OCI-LY3 (cell line): ENCODE measurements at regions not wholly inside any gene's neighbourhood (a gene's known extent, or its start where the extent isn't known, plus 50 kb on each side); places are given as distances from the start of the nearest gene placed in this dataset.

Experiments used
- CTCF ChIP-seq: fragments of 200-600, 300-600 bp; sonication (generic); IDR thresholded peaks from 2 replicates; pipeline ENCODE4 v1.5.1; 2014; ENCODE audit warnings: antibody characterized with exemption, low read length, low read depth
- EZH2phosphoT487 ChIP-seq: fragments of 200-600 bp; shearing (Covaris generic); IDR thresholded peaks from 2 replicates; pipeline ENCODE4 v1.6.1; 2018; ENCODE audit warnings: antibody characterized with exemption, mixed run types, low read depth

DNA sequence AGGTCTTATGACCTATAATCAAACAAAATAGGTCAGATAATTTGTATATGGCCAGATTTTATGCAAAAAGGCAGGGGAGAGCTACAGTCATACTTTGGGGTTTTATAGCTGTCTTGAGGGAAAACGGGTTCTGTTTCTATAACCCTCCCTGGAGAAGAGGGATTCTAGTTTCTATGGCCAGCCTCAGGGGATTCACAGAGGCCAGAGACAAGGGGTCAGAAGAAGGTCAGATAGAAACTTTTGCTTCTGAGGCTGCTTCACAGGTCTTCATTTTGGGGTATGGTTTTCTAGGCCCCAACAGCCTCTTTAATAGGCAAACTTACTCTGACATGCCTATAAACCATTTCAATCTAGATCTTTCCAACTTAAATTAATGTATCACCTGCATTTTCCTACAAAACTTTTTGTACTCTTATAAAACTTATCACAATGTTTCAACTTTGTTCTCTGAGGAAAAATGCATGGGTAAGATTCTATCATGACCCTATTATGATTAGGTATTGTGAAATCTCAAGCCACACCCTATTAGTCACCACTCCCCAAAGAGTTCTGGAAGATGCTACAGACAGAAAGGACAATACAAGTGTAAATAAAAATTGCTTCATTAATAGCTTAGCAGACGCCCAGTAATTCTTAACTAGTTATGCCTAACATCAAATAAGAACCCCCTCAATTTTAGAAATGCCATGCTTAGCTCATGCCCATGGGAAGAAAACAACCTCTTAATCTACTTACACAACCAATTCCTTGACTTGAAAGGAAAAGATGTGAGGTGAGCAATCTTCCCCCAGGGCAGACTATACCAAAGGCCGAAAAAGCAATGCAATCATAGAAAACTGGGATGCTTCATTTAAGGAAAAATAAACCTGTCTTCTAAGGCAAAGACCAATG is 396.6 kb downstream of the TLR4 start:
- TF ChIP-seq CTCF (no peak), EZH2phosphoT487 (no peak)
